IPS DF 4.7 (cell line): ENCODE measurements at regions not wholly inside any gene's neighbourhood (a gene's known extent, or its start where the extent isn't known, plus 50 kb on each side); places are given as distances from the start of the nearest gene placed in this dataset.
"Not testable (repeated sequence)": the region's sequence is repeated elsewhere in the genome, so short reads cannot be mapped to it uniquely, and the experiment has no call there.

Source experiments
- DNase-seq: peaks from one replicate; pipeline ENCODE4 v3.0.0-alpha.2; 2013; ENCODE audit warnings: low spot score; ENCODE audit errors: extremely low read depth

DNA sequence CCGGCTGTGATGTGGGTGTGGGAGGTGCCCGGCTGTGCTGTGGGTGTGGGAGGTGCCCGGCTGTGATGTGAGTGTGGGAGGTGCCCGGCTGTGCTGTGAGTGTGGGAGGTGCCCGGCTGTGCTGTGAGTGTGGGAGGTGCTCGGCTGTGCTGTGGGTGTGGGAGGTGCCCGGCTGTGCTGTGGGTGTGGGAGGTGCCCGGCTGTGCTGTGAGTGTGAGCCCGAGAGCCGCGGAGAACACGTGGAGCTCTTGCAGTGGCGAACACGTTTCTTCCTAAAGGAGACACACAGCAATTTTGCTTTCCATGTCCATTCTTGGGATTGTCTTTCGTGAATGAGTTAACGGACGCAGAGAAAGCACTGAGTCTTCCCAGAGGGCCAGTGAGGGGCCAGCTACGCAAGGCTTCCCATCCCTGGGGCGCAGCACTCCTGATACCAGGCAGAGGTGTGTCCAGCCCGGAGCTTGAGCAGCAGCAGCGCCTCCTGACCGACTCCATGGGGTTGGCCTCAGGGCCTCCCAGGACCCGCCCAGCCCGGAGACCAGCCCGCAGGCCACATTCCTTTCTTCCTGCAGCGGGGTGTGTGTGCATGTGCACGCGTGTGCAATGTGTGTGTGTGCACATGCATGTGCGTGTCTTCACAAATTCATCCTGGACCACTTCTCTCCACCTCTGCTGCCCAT lies 245.0 kb upstream of the B3GAT1 start:
- DNase-seq: no peak

DNA sequence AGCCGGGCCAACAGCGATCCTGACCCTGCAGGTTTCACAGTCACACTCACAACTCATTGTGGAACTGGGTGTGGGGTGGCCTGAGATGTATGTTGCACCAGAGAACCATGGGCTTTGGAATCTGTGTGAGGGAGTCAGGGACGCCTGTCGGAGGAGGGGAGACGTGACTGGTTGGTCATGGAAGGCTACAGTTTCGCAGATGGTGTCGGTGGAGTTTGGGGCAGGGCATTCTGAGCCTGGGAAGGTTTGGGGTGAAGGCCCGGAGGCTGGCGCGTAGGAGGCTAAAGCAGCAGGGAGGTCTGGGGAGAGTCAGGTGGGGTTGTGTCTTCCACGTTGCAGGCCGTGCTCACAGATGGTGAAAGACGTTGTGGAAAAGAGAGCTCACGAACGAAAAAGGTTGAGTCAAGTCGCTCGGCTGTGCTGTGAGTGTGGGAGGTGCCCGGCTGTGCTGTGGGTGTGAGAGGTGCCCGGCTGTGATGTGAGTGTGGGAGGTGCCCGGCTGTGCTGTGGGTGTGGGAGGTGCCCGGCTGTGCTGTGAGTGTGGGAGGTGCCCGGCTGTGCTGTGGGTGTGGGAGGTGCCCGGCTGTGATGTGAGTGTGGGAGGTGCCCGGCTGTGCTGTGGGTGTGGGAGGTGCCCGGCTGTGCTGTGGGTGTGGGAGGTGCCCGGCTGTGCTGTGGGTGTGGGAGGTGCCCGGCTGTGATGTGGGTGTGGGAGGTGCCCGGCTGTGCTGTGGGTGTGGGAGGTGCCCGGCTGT lies 244.2 kb upstream of the B3GAT1 start:
- not testable (repeated sequence) for DNase-seq

DNA sequence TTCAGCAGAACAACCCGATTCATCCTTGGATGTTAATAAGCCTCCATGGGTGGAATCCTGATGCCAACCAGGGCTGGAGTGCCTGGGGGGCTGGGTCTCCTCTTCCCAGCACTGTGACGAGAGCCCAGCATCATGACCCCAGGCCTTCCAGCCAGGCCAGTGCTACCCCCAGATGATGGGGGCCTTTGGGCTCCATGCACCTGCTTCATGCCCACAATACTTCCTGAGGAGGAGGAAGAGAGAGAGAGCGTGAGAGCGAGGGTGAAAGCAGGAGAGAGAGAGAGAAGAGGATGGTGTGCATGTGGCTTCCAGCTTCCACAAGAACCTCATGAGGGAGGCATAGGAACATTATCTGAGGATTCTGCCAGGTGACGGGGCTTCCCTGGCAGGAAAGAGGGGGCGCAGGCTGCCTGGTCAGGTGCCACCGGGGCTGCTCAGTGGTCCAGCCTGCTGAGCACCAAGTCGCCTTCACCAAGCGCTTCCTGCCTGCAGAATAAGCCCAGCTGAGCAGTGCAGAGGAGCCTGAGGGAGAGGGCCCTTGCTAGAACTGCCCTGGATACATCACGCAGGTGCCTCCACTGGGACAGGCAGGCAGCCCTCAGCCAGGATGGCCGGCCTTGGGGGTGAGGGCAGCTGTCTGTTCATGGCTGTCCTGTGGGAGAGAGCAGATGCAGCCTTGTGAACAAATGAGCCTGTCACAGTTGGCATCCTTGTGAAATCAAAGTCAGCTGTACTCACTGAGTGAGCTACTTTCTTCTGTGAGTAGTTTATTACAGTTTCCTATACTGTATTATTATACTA lies 243.3 kb upstream of the B3GAT1 start:
- DNase-seq: no peak

DNA sequence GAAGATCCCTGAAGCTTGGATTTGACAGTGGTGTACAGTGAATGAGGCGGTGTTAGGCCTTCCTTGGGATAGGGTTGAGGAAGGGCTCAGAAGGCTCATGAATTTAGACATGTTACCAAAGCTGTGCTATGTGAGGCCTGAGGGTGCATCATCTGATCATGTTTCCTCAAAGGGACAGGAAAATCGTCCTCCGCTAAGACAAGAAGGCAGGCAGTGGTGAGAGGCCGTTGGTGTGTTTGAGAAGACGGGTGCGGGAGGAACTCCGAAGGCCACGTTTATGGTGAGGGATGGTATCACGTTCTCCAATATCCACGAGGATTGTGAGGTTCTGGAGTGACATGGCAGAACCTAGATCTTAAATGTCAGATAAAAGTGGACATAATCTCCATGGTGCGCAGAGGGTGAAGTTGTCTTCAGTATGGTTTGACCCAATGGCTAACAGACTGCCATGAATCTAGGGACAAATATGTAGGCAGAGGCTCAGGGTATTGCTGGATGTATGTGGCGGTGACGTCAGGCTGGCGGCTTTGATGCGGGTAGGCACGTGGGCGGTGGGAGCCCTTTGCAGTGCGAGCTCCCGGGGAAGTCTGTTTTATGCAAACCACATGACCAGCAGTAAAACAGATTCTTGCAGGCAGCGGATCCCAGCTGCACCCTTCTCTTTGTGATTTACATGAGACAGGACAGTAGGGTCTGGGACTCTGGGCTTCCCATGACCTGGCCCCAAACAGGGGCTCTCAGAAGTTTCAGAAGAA lies 242.3 kb upstream of the B3GAT1 start:
- DNase-seq: no peak

DNA sequence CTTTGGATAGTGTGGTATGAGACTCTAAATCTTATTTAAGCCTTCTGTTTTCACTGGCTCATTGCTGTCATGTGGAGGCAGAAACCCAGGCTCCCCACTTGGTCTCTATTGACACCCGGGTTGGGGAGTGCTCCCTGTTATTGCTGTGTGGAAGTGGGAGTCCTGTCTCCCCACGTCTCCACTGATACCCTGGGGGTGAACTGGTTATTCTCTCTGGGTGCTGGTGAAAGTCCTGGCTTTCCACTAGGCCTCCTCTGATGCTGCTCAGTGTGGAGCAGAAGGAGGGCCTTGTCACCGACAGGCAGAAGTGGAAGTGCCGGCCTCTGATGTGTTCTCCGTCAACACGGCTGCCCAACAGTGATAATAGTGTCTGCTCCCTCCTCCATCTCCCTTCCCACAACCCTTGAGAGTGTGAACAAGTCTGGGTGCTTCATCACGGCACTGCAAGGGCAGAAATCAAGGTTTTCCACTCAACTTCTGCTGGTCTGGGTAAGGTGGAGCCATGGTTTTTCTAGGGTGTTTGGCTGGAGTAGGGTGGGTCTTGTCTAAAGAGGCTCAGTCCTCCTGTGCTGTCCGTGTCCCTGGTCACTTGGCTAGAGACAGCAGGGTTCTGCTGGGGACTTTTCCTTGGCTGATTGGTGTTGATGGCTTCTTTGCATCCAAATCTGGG lies 240.7 kb upstream of the B3GAT1 start:
- no peak for DNase-seq

DNA sequence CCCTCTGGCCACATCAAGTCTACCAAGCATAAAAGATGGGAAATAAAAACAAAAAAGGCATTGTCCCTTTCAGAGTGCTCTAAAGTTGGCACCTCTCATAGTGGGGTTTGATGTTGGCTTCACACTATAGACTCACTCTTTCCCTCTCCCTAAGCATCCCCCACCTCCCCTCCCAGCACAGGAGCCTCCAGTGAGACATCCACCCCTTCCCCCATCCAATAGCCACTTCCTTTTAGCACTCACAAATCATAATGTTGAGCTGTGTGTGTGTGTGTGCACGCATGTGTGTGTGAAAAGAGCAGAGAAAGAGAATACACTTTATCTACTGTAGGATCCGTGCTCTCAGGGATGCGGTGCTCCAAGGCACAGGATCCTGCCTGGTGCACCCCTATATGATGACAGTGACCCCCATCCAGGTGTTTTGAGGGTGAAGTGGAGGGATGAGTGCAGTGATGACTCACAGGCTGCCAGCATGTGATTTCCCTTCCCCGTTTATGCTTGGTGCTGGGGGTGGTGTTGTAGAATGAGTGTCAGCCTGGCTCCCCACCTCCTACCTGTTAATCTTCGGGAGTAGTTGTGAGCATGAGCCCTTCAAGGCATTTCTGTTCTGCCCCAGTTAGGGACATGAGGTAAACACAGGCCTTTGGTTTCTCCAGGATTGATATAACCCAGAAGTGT lies 235.2 kb upstream of the B3GAT1 start:
- no peak for DNase-seq

DNA sequence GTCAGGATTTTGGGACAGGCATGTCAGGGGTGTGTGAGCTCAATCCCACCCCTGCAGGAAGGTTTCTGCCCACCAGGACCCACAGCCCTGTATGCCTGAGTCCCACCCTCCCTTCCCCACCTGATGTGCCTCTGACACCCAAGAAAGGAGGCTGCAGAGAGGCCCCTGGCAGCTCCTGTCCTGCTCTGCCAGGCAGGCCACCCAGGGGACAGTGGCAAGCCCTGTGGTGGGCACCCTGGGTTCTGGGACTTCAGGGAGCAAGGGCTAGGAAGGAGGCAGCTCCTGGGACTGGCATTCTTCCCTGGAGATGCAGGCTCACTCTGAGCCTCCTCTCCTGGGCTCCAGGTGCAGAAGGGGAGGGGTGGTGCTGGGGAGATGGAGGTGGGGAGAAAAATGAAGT lies 234.5 kb upstream of the B3GAT1 start:
- no peak for DNase-seq

DNA sequence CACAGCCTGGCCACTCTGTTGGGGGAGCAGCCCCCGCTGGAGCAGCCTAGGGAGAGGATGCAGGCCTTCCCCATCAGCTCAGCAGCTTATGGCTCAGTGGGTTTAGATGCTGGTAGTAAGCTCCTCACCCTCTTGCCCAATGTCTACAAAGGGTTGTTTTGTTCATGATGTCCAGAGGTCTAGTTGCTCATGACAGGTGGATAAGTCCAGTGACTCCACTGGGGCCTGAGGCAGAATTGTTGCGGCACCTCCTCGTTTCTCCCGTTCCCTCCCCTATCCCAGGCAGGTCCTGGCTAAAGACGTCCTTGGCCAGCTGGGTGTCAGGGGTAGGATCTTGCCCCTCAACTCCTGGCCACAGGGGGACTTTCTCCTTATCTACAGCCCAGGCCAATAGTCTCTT lies 233.5 kb upstream of the B3GAT1 start:
- DNase-seq: no peak

DNA sequence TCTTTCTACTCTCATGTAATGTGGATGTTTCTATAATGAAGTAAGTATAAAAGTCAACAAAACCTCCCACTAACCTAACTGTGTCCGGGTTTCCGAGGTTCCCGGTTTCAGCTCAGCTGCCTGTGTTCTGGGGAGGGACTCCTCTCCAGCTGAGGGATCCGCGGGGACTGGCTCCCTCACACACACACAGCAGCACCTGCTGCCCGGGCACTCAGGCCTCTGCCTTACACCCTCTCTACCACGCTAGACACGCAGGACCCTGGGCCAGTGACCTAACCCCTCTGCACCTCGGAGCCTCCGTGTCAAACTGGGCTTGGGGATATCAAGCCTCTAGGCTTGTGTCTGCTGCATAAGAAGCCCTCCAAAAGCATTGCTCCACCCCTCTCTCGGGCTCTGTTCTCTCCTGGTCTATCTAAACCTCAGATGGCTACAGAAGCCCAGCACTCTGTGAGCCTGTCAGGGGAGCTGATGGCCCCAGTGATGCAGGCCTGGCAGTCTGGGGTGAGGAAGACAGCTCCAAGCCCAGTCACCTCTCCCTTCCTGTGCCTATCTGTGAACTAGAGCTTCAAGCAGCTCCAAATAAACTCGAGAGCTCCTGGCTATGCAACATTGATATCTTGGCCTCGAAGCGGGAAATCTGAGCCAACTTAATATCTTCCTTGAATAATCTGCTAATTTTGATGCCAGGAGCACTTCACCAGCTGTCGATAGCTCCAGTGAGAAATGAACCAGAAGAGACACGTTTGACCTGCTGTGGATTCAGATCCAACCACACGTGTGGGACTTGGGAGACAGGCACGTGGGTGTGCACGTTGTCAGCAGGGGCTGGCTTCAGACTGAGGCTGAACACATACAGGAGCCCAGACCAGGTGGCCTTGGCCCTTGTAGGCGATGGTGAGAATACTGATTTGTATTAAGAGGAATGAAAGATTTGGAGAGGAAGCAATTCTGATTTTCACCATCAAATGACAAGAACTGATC lies 232.7 kb upstream of the B3GAT1 start:
- DNase-seq: no peak

DNA sequence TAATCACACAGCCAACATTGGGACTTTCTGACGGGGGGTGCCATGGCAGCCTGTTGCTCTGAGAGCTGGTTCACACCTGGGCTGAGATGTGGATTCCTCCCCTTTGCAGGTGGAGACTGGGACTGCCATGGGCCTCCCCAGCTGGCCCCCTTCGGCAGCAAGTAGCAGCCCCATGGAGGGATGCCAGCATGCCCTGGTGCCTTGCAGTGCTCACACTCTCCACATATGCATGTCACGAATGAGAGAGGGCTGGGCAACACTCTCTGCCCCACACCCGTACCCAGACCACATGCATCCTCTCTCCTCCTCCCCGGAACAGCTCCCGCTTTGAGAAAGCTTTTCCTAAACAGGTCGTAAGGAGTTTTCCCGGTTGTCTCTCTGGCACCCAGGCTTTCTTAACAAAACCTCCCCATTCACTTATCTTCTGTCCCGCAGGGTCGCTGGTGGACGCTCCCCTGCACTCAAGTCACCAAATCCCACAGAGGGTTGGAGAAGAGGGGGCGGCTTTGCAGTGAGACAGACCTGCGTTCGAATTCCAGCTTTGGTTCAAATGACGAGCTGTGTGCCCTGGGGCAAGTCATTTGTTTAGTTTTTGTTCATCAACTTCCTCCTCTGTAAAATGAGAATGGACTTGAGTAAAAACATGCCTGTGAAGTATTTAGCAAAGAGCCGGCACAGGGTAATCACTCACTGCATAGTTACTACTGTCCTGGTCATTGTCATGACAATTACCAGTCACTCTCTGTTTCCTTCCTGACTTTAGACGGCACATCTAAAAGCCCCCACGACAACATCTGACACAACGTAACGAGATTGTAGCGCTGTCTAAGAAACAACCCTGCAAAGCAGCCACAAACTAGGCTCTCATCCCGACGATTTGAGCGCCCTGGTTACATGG lies 231.3 kb upstream of the B3GAT1 start:
- DNase-seq: no peak

DNA sequence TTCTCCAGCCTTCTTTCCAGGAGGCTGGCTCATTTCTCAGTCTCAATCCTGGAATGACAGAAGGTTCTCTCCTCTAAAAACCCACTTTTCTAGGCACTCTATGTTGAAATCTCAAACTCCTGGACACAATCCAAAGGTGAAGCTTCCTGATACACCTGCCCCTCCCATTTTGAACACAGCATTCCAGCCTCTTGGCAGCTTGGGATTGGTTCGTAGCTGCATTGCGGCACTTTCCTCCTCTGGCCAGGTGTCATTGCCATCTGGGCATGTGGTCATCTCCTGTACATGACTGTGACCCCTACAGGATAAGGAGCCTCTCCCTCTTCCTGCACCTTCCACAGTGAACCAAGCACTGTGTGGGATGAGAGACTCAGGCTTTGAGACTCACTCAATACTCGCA lies 230.2 kb upstream of the B3GAT1 start:
- no peak for DNase-seq

DNA sequence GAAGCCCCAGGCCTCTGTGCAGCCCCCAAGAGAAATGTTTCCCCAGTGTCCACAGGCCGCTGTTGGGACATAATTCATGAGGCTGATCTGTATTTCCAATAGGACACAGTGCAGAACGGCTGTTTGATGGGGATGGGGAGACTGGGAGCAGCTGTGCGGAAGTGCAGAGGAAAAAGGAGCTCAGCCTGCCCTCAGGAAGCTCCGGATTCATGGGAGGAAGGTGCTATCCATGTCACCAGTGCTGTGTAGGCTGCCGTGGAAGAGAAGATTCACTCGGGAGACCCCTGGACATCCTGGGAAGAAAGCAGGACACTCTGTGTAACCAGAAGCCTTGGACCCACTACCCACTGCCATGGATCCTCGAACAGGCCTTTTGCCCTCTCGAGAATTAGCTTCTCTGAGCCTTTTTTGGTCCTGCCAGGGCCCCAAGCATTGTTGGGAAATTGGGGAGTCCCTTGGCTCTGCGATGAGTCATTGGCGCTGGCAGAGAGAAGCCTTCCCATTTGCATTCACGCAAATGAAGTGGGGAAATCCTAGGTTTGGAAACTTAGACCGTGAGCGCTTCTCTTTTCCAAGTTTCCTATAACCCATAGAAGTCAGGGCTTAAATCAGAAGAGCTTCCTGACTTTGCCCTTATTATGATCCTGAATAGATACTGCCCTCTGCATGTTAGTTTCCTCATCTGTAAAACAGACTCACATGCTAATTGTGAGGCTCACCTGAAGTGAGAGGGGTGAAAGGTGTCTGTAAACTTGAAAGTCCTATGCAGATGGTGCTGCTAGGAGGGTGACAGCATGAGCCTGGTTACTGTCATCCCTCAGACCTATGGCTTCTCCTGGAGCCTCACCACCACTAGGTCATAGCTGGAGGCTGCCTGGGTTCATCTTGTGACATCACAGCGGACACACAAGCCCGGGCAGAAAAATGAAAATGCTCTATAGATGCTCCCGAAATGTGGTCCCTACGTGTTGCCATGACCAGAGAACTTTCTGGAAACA lies 229.2 kb upstream of the B3GAT1 start:
- no peak for DNase-seq

DNA sequence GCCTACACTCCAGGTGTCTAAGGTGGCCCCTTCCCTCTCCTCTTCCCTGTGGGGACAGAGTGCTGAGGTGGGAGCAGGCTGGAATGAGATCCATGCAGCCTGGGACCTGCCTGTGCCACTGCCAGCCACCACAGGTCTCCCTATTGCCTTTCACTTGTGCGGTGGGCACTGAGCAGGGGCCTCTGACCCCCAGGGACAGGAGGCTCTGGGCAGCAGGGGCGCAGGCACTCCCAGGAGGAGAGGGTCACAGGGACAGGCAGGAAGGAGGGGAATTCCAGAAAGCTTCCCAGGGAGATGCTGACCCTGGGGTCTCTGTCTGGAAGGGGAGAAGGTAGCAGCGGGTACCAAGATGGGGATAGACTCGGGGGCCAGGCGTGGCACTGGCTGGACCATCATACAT lies 228.5 kb upstream of the B3GAT1 start:
- no peak for DNase-seq

DNA sequence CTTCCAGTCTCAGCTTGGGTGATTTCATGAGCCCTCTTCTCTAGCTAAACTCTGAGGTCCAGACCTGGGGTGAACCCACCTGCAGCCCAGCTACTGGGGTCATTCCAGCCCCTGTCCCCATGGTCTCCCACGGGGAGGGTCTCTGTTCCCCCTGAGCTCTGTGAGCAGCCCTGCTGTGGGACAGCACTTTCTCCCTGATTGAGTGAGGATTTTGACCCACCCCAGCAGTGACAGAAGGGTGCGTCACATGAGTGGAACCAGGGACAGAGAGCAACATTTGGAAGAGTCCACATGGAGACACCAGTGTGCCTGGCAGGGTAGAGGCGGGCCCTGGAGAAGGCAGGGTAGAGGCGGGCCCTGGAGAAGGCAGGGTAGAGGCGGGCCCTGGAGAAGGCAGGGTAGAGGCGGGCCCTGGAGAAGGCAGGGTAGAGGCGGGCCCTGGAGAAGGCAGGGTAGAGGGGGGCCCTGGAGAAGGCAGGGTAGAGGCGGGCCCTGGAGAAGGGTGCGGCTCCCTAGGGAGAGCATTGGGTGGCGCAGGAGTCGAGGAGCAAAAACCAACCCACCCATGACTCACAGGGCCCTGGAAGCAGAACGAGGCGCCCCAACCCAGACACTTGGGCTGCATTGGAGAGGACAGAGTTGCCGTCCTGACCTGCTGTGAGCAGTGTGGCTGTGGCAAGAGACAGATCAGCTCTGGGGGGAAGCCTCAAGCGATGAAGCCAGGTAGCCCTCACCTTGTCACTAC lies 227.7 kb upstream of the B3GAT1 start:
- DNase-seq: no peak

DNA sequence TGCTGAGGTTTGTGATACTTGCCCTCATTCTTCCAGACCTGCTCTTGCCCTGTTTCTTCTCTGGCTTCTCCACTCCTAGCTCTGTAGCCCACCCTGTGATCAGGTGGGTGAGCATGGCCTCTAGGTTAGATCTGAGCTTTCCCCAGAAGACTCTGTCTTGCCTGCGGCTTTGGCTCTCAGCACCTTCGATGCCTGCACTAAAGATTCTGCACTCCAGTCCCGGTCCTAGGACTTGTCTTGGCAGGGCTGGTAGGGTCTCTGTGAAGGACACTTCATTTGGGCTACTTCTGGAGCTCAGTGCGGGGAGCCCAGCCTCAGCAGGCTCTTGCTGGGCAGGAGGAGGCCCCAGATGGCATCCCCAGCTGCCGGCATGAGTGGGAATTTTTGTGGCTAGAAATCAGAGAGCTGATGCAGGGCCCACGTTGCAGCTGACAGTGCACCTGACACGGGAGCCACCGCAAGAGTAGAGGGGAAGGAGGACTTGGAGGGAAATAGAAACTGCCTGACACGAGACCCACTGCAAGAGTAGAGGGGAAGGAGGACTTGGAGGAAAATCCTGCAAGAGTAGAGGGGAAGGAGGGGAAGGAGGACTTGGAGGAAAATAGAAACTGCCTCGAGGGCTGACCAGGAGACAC lies 226.9 kb upstream of the B3GAT1 start:
- no peak for DNase-seq
